MCF 10A (cell line): ENCODE measurements at regions not wholly inside any gene's neighbourhood (a gene's known extent, or its start where the extent isn't known, plus 50 kb on each side); places are given as distances from the start of the nearest gene placed in this dataset.

Source experiments
- BruUV-seq: library from RNA; stranded (reverse); fragments of 400-500 nt; replicated peaks from 2 replicates; lab custom pipeline; 2021; lab: Mats Ljungman, UMichigan
- CTCF ChIA-PET: fragments of 300-600 bp; sonication (Branson Sonifier 250); formaldehyde crosslinking; extraction: SDS; loops from one replicate; lab custom pipeline; 2021; ENCODE audit warnings: antibody characterized with exemption, inconsistent platforms; lab: Yijun Ruan, JAX
- POLR2A ChIA-PET: fragments of 300-600, 350-650 bp; sonication (Branson Sonifier 250); formaldehyde crosslinking; extraction: SDS; loops from one replicate; lab custom pipeline; 2020; ENCODE audit warnings: antibody characterized with exemption, inconsistent platforms; lab: Yijun Ruan, JAX
- DNase-seq: peaks from one replicate; pipeline ENCODE4 v3.0.0-alpha.2; 2018; ENCODE audit not compliant: unreplicated experiment
- H3K27ac Mint-ChIP-seq: one replicate; pipeline ENCODE4 v1.8.0; 2022; ENCODE audit warnings: mild to moderate bottlenecking, low read depth, mixed read lengths; ENCODE audit not compliant: unreplicated experiment
- H3K27me3 Mint-ChIP-seq: one replicate; pipeline ENCODE4 v1.8.0; 2022; ENCODE audit warnings: mixed read lengths; ENCODE audit not compliant: insufficient read depth, unreplicated experiment
- H3K36me3 Mint-ChIP-seq: one replicate; pipeline ENCODE4 v1.8.0; 2022; ENCODE audit warnings: mild to moderate bottlenecking, moderate library complexity, mixed read lengths; ENCODE audit not compliant: insufficient read depth, unreplicated experiment
- H3K4me1 Mint-ChIP-seq: one replicate; pipeline ENCODE4 v1.8.0; 2022; ENCODE audit warnings: mixed read lengths; ENCODE audit not compliant: insufficient read depth, unreplicated experiment
- H3K4me3 Mint-ChIP-seq: one replicate; pipeline ENCODE4 v1.8.0; 2022; ENCODE audit warnings: mild to moderate bottlenecking, moderate library complexity, mixed read lengths; ENCODE audit not compliant: unreplicated experiment
- H3K9me3 Mint-ChIP-seq: one replicate; pipeline ENCODE4 v1.8.0; 2022; ENCODE audit warnings: mixed read lengths; ENCODE audit not compliant: unreplicated experiment
- CTCF ChIP-seq: fragments of 200-600 bp; IDR thresholded peaks from one replicate; pipeline ENCODE4 v1.8.0; 2022; ENCODE audit warnings: antibody characterized with exemption, mild to moderate bottlenecking; ENCODE audit not compliant: unreplicated experiment
- intact Hi-C: fragments of 100-400 bp; cut with micrococcal nuclease; formaldehyde crosslinking; loops from 2 replicates; pipeline ENCODE4 v1.14.1; 2022

DNA sequence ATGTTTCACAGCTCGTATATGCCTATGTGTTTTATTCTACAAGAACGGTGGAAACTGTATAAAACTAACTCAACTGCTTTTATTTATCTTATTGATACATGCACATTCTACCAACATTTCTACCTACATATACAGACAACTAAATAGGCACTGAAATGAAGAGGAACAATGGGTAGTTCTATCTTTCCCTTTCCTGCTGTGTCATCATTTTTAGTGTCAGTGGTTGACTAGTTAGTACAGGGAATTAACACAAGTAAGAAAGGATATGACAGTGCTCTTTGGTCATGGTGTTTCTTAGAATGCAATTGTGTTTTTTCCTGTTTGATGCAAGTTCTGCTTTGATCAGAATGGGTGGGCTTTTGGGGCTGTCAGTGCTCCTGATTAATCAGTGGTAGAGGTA is 293.8 kb upstream of the CTSO start:
- intact Hi-C loops: no loop called here
- H3K27ac Mint-ChIP-seq: no peak overlapping the region
- BruUV-seq: no TSS peak
- H3K36me3 Mint-ChIP-seq: no peaks in the 10 kb centered on the region
- POLR2A ChIA-PET: no interaction called here
- CTCF ChIA-PET: no interaction called here
- DNase-seq: no peak
- H3K27me3 Mint-ChIP-seq: no peaks in the 10 kb centered on the region
- H3K4me1 Mint-ChIP-seq: no peaks in the 10 kb centered on the region
- no peaks in the 10 kb centered on the region for H3K9me3 Mint-ChIP-seq
- no peak for TF ChIP-seq CTCF
- no peak overlapping the region for H3K4me3 Mint-ChIP-seq

DNA sequence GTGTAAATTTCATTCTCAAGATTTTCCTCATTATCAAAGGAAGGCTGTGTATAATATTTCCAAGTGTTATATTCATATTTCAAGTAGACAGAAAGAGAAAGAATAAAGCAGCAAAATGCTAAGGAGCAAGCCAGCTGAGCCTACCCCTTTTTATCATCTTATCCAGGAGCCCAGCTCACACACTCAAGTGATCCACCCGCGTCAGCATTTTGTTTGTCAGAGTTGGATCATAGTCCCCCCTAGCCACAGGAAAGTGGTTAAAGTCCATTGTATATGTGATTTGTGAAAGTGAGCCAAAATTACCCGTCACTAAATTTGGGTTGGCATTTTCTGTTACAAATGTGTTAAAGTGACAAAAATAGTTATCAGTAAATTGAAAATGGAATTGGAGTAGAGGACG is 289.3 kb upstream of the CTSO start:
- POLR2A ChIA-PET: no interaction called here

DNA sequence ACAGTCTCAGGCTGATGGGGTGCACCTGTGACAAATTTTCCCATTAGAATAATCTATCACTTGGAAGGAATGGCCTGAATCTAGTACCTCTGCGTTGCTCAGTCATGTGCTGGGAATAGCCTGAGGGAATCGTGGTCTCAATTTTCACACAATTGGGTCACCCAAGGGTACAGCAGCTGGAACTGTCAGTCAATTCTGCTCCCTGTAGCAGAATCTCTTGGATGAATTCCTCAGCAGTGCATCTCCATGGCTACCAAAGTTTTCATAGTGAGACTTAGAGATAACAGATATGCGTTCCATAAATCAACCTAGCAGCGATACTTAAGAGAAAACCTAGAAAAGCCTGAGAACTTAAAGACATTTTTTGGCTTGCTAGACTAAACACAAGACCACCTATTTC is 288.7 kb upstream of the CTSO start:
- no peaks in the 10 kb centered on the region for H3K36me3 Mint-ChIP-seq
- H3K27ac Mint-ChIP-seq: no peak overlapping the region
- H3K4me3 Mint-ChIP-seq: no peak overlapping the region
- H3K4me1 Mint-ChIP-seq: no peaks in the 10 kb centered on the region
- TF ChIP-seq CTCF: no peak
- intact Hi-C loops: no loop called here
- no peaks in the 10 kb centered on the region for H3K27me3 Mint-ChIP-seq
- POLR2A ChIA-PET: no interaction called here
- no peak for DNase-seq
- BruUV-seq: no TSS peak
- H3K9me3 Mint-ChIP-seq: no peaks in the 10 kb centered on the region
- CTCF ChIA-PET: no interaction called here

More for the DNA sequence above, 289.3 kb upstream of the CTSO start:
- BruUV-seq: no TSS peak
- CTCF ChIA-PET: no interaction called here
- H3K4me1 Mint-ChIP-seq: no peaks in the 10 kb centered on the region
- no peaks in the 10 kb centered on the region for H3K36me3 Mint-ChIP-seq
- intact Hi-C loops: no loop called here
- no peak for TF ChIP-seq CTCF
- no peak overlapping the region for H3K27ac Mint-ChIP-seq
- DNase-seq: no peak
- H3K9me3 Mint-ChIP-seq: no peaks in the 10 kb centered on the region
- H3K4me3 Mint-ChIP-seq: no peak overlapping the region
- H3K27me3 Mint-ChIP-seq: no peaks in the 10 kb centered on the region

- CTCF ChIA-PET: no interaction called here
- intact Hi-C loops: no loop called here
- Mint-ChIP-seq H3K36me3 (no peaks in the 10 kb centered on the region), H3K9me3 (no peaks in the 10 kb centered on the region), H3K4me1 (no peaks in the 10 kb centered on the region), H3K27ac (no peak overlapping the region), H3K4me3 (no peak overlapping the region), H3K27me3 (no peaks in the 10 kb centered on the region)
- no TSS peak for BruUV-seq
- DNase-seq: no peak
- POLR2A ChIA-PET: no interaction called here
- TF ChIP-seq CTCF: no peak
These were observed 288.2 kb upstream of the CTSO start for GRCh38 chr4:156241896-156242295.
